ENCODE measurements at regions not wholly inside any gene's neighbourhood (a gene's known extent, or its start where the extent isn't known, plus 50 kb on each side); places are given as distances from the start of the nearest gene placed in this dataset.
"Not testable (repeated sequence)": the region's sequence is repeated elsewhere in the genome, so short reads cannot be mapped to it uniquely, and the experiment has no call there.

GRCh38 chr10:120047926-120048325, 155.4 kb downstream of the SEC23IP start:
- DNase-seq (ENCODE audit: low read depth, low spot score): no peak

- no peak for DNase-seq (ENCODE audit: low read depth, low spot score)
Measured at GRCh38 chr10:120048391-120048790, 155.9 kb downstream of the SEC23IP start.

- DNase-seq (ENCODE audit: low read depth, low spot score): no peak
Measured at GRCh38 chr10:120051671-120052070, 159.1 kb downstream of the SEC23IP start.

- DNase-seq (ENCODE audit: low read depth, low spot score): no peak
Measured at GRCh38 chr10:120052964-120053702, 160.6 kb downstream of the SEC23IP start.

- not testable (repeated sequence) for DNase-seq (ENCODE audit: low read depth, low spot score)
Measured at GRCh38 chr10:120059790-120060189, 167.3 kb downstream of the SEC23IP start.

- no peak for DNase-seq (ENCODE audit: low read depth, low spot score)
Measured at GRCh38 chr10:120067427-120067826, 174.9 kb downstream of the SEC23IP start.

- no peak for DNase-seq (ENCODE audit: low read depth, low spot score)
Measured at GRCh38 chr10:120069700-120070099, 177.2 kb downstream of the SEC23IP start.

GRCh38 chr10:120075349-120075748, 182.8 kb downstream of the SEC23IP start:
- no peak for DNase-seq (ENCODE audit: low read depth, low spot score)

- DNase-seq (ENCODE audit: low read depth, low spot score): peak; percentile 64
Measured at GRCh38 chr10:120076996-120077706, 184.6 kb downstream of the SEC23IP start.

- peak; percentile 65 for DNase-seq (ENCODE audit: low read depth, low spot score)
Measured at GRCh38 chr10:120077707-120078492, 185.4 kb downstream of the SEC23IP start.

- peak; percentile 29 for DNase-seq (ENCODE audit: low read depth, low spot score)
Measured at GRCh38 chr10:120085096-120085796, 192.7 kb downstream of the SEC23IP start.

GRCh38 chr10:120086066-120086465, 193.5 kb downstream of the SEC23IP start:
- no peak for DNase-seq (ENCODE audit: low read depth, low spot score)

- DNase-seq (ENCODE audit: low read depth, low spot score): no peak
Measured at GRCh38 chr10:120087109-120087508, 194.6 kb downstream of the SEC23IP start.

GRCh38 chr10:120095875-120096274, 203.3 kb downstream of the SEC23IP start:
- DNase-seq (ENCODE audit: low read depth, low spot score): no peak

GRCh38 chr10:120097766-120098165, 205.2 kb downstream of the SEC23IP start:
- DNase-seq (ENCODE audit: low read depth, low spot score): no peak

- DNase-seq (ENCODE audit: low read depth, low spot score): no peak
Measured at GRCh38 chr10:120098232-120098930, 205.9 kb downstream of the SEC23IP start.

- DNase-seq (ENCODE audit: low read depth, low spot score): no peak
Measured at GRCh38 chr10:120103738-120104560, 211.4 kb downstream of the SEC23IP start.

- no peak for DNase-seq (ENCODE audit: low read depth, low spot score)
Measured at GRCh38 chr10:120105001-120105400, 212.5 kb downstream of the SEC23IP start.

GRCh38 chr10:120105492-120105891, 213.0 kb downstream of the SEC23IP start:
- DNase-seq (ENCODE audit: low read depth, low spot score): no peak

GRCh38 chr10:120108916-120109315, 216.4 kb downstream of the SEC23IP start:
- no peak for DNase-seq (ENCODE audit: low read depth, low spot score)

All from ELF-1 (cell line).